Astrocyte (in vitro differentiated cells and primary cell): ENCODE measurements at regions not wholly inside any gene's neighbourhood (a gene's known extent, or its start where the extent isn't known, plus 50 kb on each side); places are given as distances from the start of the nearest gene placed in this dataset.

Experiments used
- EZH2 ChIP-seq: IDR thresholded peaks from 2 replicates; pipeline ENCODE4 v1.6.1; 2012; ENCODE audit warnings: mild to moderate bottlenecking, low read length, inconsistent platforms; ENCODE audit not compliant: insufficient read depth
- TF ChIP-seq, protein P1 (sequence below): IDR thresholded peaks from 2 replicates; pipeline ENCODE4 v1.5.1; 2011; ENCODE audit warnings: low read depth, mild to moderate bottlenecking, inconsistent platforms, low read length, moderate library complexity; ENCODE audit not compliant: insufficient read depth

DNA sequence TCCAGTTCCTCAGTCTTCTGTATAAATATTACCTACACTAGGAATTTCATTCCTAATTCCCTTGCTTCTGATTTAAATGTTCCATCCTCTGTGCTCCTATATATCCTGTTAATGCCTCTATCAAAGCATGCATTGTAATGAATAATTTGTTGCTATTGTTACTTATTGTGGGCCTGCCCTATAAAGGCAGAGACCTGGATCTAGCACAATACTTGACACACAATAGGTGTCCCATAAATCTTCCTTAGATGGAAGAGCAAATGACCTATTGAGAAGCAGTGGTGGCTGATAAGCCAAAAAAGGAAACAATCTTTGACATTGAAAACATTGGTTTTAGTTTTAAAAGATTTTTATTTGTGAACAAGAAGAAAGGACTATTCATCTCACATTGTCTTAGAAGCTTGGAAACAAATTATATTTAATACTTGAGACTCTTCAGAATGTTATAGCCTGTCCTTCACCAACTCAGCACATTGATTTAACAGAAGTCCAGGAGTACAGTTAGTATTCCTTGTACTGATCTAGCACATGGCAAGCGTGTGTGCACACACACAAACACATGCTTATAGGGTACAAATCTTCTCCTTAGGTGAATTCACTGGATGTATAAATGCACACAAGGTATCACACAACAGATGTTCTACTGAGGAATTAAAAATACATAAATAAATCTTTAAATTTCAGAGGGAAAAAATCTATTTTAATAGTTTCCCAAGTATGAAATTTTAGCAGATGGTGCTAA lies 135.9 kb downstream of the DUSP6 start:
- TF ChIP-seq, protein P1, sequence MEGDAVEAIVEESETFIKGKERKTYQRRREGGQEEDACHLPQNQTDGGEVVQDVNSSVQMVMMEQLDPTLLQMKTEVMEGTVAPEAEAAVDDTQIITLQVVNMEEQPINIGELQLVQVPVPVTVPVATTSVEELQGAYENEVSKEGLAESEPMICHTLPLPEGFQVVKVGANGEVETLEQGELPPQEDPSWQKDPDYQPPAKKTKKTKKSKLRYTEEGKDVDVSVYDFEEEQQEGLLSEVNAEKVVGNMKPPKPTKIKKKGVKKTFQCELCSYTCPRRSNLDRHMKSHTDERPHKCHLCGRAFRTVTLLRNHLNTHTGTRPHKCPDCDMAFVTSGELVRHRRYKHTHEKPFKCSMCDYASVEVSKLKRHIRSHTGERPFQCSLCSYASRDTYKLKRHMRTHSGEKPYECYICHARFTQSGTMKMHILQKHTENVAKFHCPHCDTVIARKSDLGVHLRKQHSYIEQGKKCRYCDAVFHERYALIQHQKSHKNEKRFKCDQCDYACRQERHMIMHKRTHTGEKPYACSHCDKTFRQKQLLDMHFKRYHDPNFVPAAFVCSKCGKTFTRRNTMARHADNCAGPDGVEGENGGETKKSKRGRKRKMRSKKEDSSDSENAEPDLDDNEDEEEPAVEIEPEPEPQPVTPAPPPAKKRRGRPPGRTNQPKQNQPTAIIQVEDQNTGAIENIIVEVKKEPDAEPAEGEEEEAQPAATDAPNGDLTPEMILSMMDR, result no peak
- no peak for TF ChIP-seq EZH2
